Activated CD8-positive, alpha-beta memory T cell treated with anti-CD3 and anti-CD28 coated beads, Interleukin-2, amount 50 U/mL, for 48 hours (primary cell): ENCODE measurements at regions not wholly inside any gene's neighbourhood (a gene's known extent, or its start where the extent isn't known, plus 50 kb on each side); places are given as distances from the start of the nearest gene placed in this dataset.

Source experiments
- DNase-seq: peaks from one replicate; pipeline ENCODE4 v3.0.0-alpha.2; 2020

DNA sequence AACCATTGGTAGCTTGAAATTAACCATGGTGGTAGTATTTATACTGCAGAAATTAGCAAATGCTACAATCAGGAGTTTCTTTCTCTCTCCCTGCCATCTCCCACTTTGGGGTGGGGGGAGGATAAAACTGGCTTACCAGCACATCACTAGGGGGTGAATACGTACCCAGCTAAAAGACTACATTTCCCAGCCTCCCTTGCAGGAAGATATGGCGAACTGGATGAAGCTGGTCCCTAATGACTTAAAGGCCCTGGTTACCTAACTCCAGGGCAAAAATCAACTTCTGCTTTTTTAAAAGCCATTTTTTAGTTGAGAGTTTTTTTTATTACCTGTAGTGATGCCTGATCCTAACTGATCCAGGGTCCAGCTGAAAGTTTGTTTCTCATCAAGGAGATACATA is 70.3 kb upstream of the RAB12 start:
- DNase-seq, result no peak

DNA sequence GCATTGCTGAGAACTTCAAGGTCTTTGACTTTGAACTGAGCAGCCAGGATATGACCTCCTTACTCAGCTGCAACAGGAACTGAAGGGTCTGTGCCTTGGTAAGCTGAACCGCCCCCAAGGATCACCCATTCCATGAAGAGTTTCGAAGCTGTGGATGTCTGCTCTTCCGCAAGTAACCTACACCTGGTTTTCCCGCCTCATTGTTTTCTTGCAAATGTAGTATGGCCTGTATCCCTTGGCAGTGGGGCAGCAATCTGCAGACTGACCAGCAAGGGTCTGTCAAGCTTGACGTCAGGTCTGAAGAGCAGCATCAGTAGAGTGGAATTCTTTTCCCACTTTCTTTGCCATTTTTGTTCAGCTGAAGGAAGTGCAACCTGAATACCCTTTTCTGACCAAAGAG is 62.6 kb upstream of the RAB12 start:
- no peak for DNase-seq

DNA sequence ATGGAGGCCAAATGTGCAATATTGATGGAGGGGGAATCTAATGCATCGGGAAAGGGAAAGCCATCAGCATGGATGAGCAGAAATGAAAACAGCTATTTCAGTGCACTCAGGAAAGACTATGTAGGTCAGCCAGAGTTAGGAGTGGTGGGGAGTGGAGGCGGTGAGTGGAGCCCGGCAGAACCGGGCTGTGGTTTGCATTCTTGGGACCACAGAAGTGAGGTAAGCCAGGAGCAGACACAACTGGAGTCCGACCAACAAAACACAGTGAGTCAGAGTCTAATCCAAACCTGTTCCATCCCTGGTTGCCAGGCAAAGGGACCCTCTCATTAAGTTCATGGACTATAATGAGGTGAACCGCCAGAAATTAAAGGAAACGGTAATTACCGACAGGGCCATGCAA is 61.1 kb upstream of the RAB12 start:
- no peak for DNase-seq

DNA sequence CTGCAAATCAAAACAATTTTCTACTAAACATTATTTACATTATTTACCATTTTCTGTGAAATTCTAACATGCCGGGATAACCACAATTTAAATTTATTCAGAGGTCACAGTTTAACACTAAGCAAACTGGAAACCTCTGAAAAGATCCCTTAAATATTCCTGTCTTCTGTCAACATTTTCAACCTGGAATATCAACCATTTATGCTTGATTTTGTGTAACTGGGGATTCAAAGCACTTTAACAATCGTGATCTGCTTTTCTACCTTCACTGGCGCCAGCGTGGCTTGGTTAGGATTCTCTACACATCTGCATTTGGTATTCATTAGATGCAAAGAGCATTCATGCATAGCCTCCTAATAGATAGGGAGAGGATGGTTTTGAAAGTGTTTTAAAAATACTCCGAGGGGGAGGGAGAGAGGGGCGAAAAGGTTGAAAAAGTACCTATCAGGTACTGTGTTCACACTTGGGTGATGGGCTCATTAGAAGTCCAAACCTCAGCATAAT is 59.9 kb upstream of the RAB12 start:
- DNase-seq, result no peak

DNA sequence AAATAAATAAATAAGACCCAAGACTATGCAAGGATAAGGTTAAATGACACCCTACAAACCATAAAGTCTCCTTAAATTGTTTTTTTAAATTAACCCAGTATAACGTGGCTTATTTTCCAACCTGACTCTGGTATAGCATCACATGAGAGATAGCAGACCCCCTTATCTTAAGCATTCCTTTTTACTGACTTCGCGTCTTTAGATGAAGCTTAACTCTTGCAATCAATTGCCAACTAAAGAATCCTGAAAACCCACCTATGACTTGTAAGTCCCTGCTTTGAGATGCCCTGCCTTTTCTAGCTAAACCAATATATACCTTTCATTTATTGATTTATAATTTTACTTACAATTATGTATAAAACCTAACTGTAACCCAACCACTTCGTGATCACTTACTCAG is 57.1 kb upstream of the RAB12 start:
- no peak for DNase-seq

DNA sequence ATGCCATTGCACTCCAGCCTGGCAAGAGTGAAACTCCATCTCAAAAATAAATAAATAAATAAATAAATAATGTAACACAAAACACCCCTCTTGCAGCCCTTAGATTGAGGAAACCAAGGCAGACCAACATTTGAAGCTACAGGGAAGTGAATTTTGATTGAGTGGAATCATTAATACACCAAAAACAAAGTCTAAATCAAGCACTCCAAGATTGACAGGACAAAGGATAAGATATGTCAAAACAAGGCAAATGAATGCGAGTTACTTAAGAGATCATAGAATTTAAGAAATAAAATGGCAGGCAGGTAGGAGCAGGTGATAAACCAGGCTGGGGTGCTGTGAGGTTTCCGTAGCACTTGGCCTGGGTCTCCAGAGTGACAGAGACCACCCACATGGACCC is 54.9 kb upstream of the RAB12 start:
- no peak for DNase-seq

DNA sequence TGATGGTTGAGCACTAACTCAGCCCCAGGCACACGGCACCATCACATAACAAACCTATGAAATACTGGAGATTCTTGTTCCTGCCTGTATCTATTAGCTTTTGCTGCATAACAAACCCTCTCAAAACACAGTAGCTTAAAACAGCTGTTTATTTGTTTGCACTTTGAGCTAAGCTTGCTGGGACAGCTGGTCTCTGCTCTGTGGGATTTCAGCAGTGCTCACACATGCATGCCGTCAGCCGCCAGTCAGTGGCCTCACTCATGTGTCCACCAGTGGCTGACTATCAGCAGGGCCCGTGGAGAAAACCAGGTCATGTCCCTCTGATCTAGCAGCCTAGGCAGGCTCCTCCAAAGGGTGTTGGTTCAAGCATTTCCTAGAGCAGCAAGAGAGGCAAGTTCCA is 52.8 kb upstream of the RAB12 start:
- DNase-seq, result no peak
